CD4-positive, alpha-beta memory T cell (primary cell): ENCODE measurements at regions not wholly inside any gene's neighbourhood (a gene's known extent, or its start where the extent isn't known, plus 50 kb on each side); places are given as distances from the start of the nearest gene placed in this dataset.
A peak's percentile ranks its signal among the peaks of the same experiment; 100 is the strongest.

Source experiments
- CTCF ChIA-PET: fragments of 350-600 bp; sonication (Branson Sonifier 250); formaldehyde crosslinking; loops from one replicate; lab custom pipeline; 2021; ENCODE audit warnings: inconsistent platforms; ENCODE audit not compliant: partially characterized antibody; lab: Charles Lee
- POLR2A ChIA-PET: fragments of 350-600 bp; sonication (Branson Sonifier 250); formaldehyde crosslinking; loops from one replicate; lab custom pipeline; 2021; ENCODE audit not compliant: partially characterized antibody; lab: Charles Lee
- DNase-seq, 5 donors: peaks; one replicate each; pipeline versions ENCODE4 v3.0.0 to v3.0.0-alpha.2; 2020 to 2022; ENCODE audit warnings: mixed read lengths in 1 of 5
- H3K27ac ChIP-seq: one replicate; pipeline ENCODE4 v1.7.0; 2013; ENCODE audit warnings: low read depth, low read length
- H3K27me3 ChIP-seq: 2 replicates; pipeline ENCODE4 v1.7.0; 2013; ENCODE audit warnings: mild to moderate bottlenecking, low read length, moderate library complexity; ENCODE audit not compliant: insufficient read depth
- H3K36me3 ChIP-seq: 2 replicates; pipeline ENCODE4 v1.7.0; 2013; ENCODE audit warnings: mild to moderate bottlenecking, low read length, moderate library complexity; ENCODE audit not compliant: insufficient read depth
- H3K4me1 ChIP-seq: 2 replicates; pipeline ENCODE4 v1.7.0; 2013; ENCODE audit warnings: mild to moderate bottlenecking, low read length, moderate library complexity; ENCODE audit not compliant: insufficient read depth
- H3K4me3 ChIP-seq, 2 donors: one replicate each; pipeline ENCODE4 v1.7.0; 2013; ENCODE audit warnings: low read length in 2 of 2, mild to moderate bottlenecking in 1 of 2
- H3K9me3 ChIP-seq, 2 donors: one replicate each; pipeline ENCODE4 v1.7.0; 2013; ENCODE audit warnings: low read length in 2 of 2, control low read depth in 1 of 2; ENCODE audit not compliant: control insufficient read depth in 1 of 2
- H3K27ac Mint-ChIP-seq, 7 donors: one replicate each; pipeline ENCODE4 v1.8.0; 2020 to 2021; ENCODE audit warnings: mixed read lengths in 7 of 7, mild to moderate bottlenecking in 6 of 7, inconsistent platforms in 3 of 7, moderate library complexity in 3 of 7
- H3K27me3 Mint-ChIP-seq, 2 donors: one replicate each; pipeline ENCODE4 v1.8.0; 2020 to 2021; ENCODE audit warnings: mixed read lengths in 2 of 2
- H3K36me3 Mint-ChIP-seq, 2 donors: one replicate each; pipeline ENCODE4 v1.8.0; 2020 to 2021; ENCODE audit warnings: mixed read lengths in 2 of 2, inconsistent platforms in 1 of 2, mild to moderate bottlenecking in 1 of 2
- H3K4me1 Mint-ChIP-seq, 4 donors: one replicate each; pipeline ENCODE4 v1.8.0; 2020 to 2021; ENCODE audit warnings: mixed read lengths in 4 of 4, mild to moderate bottlenecking in 1 of 4
- H3K4me3 Mint-ChIP-seq, 8 donors: one replicate each; pipeline ENCODE4 v1.8.0; 2020 to 2021; ENCODE audit warnings: mixed read lengths in 8 of 8, mild to moderate bottlenecking in 7 of 8, moderate library complexity in 6 of 8, inconsistent platforms in 3 of 8
- H3K9me3 Mint-ChIP-seq, 8 donors: one replicate each; pipeline ENCODE4 v1.8.0; 2020 to 2021; ENCODE audit warnings: mixed read lengths in 8 of 8, mild to moderate bottlenecking in 5 of 8, inconsistent platforms in 3 of 8, moderate library complexity in 1 of 8
- intact Hi-C: fragments of 100-400 bp; cut with micrococcal nuclease; formaldehyde crosslinking; loops from one replicate; pipeline ENCODE4 v1.15.1; 2023

GRCh38 chr5:72562717-72563116 is 55.5 kb upstream of the ZNF366 start:
- Mint-ChIP-seq H3K4me3 (no peak overlapping the region), H3K27me3 (peaks cover 6 to 18% of the 10 kb centered on the region in 2 donors), H3K4me1 (no peaks in the 10 kb centered on the region), H3K27ac (no peak overlapping the region), H3K36me3 (no peaks in the 10 kb centered on the region), H3K9me3 (peaks cover 0 to 4% (median 0%) of the 10 kb centered on the region in 8 donors)
- Histone ChIP-seq H3K9me3 (no peaks in the 10 kb centered on the region), H3K36me3 (no peaks in the 10 kb centered on the region), H3K4me3 (no peak overlapping the region), H3K4me1 (no peaks in the 10 kb centered on the region), H3K27ac (no peak overlapping the region), H3K27me3 (no peaks in the 10 kb centered on the region)
- ChIA-PET CTCF (interaction anchor here (0.6 kb wide), 1 partner anchor 9 kb away, joined by 3 read pairs; no protein-coding TSS in a partner anchor), POLR2A (no interaction called here)
- DNase-seq = no peak
- intact Hi-C loops = no loop called here

DNA sequence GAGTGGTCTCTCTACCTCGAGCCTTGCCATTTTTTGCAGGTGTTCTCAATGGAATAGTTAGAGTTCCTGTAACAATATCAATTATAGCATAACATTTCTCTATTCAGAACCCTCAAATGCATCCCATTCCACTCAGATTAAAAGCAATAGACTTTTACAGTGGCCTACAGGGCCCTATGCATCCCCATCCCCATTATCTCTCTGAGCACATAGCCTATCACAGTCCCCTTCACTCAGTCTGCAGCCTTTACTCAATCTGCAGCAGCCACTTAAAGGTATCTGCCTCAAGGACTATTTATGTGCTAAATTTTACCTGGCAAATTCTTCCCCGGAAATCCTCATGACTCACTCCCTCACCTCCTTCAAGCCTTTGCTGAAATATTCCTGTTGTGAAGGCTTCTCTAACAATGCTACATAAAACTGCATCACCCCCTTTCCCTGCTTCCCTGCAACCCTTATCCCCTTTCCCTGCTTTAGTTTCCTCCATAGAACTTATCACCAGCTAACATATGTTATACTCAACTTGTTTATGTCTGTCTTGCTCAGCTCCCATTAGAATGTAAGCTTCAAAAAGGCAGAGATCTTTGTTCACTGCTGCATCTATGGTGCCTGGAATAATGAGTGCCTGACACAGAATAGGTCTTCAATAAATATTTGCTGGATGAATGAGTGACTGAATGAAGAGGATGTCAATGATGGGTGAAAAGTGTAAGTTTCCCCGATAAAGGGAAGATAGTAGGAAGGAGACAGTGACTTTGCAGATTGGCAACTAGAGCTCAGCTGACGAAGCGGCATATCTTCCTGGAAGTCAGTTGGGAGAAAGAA is 54.1 kb upstream of the ZNF366 start:
- Histone ChIP-seq H3K9me3 (no peaks in the 10 kb centered on the region), H3K4me3 (no peak overlapping the region), H3K36me3 (no peaks in the 10 kb centered on the region), H3K27me3 (peaks cover 9% of the 10 kb centered on the region), H3K27ac (no peak overlapping the region), H3K4me1 (peaks cover 3% of the 10 kb centered on the region)
- intact Hi-C loops = no loop called here
- H3K9me3 Mint-ChIP-seq = peaks cover 0 to 3% (median 0%) of the 10 kb centered on the region in 8 donors
- DNase-seq = no peak
- no peak overlapping the region for H3K4me3 Mint-ChIP-seq
- CTCF ChIA-PET = no interaction called here
- no peaks in the 10 kb centered on the region for H3K36me3 Mint-ChIP-seq
- H3K27ac Mint-ChIP-seq = no peak overlapping the region
- H3K27me3 Mint-ChIP-seq = peaks cover 13 to 27% of the 10 kb centered on the region in 2 donors
- H3K4me1 Mint-ChIP-seq = peaks cover 4 to 9% (median 7%) of the 10 kb centered on the region in 4 donors
- POLR2A ChIA-PET = no interaction called here

DNA sequence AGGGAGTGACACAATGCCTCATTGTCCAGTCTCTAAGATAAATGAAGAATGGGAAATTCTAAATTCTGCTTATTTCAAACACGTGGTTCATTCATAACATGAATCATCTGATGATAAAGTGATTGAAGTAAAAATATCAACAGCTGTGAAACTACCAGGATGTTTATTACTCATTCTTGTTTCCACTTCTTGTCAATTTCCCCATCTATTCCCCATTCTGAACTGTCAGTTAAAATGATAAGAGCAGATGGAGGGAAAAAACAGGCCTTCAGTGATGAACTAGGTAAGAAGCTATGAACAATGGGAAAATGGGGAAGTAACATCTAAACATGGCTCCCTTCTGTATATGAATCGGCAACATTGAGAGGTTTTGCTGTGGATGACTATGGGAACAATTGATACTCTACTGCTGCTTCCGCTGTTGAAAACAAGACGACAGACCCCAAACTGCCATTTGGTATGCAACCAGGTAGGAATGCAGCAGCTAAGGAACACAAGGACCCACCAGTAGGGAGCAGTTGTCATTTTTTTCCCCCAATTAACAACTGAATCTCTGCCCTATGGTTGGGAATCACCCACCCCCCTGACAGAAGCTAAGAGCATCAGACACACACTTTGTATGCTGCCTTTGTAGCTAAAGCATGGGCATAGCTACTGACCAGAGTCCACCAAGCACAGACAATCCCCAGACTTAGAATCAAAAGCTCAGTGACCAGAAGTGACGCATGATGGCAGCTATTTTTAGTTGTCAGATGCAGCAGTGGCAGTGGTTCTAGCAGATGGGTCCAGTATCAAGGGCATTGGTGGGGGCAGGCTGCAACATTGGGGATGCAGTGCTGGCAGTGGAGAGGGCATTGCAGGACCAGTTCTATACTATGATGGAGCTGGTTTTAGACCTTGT is 52.9 kb upstream of the ZNF366 start:
- no peaks in the 10 kb centered on the region for H3K9me3 ChIP-seq
- DNase-seq = no peak
- no peaks in the 10 kb centered on the region for H3K36me3 ChIP-seq
- no peak overlapping the region for H3K4me3 ChIP-seq
- peaks cover 14 to 30% of the 10 kb centered on the region in 2 donors for H3K27me3 Mint-ChIP-seq
- H3K27ac ChIP-seq = no peak overlapping the region
- peaks cover 0 to 2% (median 0%) of the 10 kb centered on the region in 8 donors for H3K9me3 Mint-ChIP-seq
- H3K4me1 Mint-ChIP-seq = peaks cover 7 to 12% (median 8%) of the 10 kb centered on the region in 4 donors
- peaks cover 12% of the 10 kb centered on the region for H3K27me3 ChIP-seq
- intact Hi-C loops = no loop called here
- peaks cover 4% of the 10 kb centered on the region for H3K4me1 ChIP-seq
- no peaks in the 10 kb centered on the region for H3K36me3 Mint-ChIP-seq
- POLR2A ChIA-PET = no interaction called here
- H3K27ac Mint-ChIP-seq = no peak overlapping the region
- no peak overlapping the region for H3K4me3 Mint-ChIP-seq
- CTCF ChIA-PET = no interaction called here

- H3K4me3 Mint-ChIP-seq = no peak overlapping the region
- H3K4me1 Mint-ChIP-seq = peaks cover 7 to 12% (median 8%) of the 10 kb centered on the region in 4 donors
- Histone ChIP-seq H3K27ac (no peak overlapping the region), H3K4me1 (peaks cover 4% of the 10 kb centered on the region), H3K4me3 (no peak overlapping the region), H3K36me3 (no peaks in the 10 kb centered on the region), H3K9me3 (no peaks in the 10 kb centered on the region), H3K27me3 (peaks cover 12% of the 10 kb centered on the region)
- H3K27me3 Mint-ChIP-seq = peaks cover 17 to 33% of the 10 kb centered on the region in 2 donors
- H3K36me3 Mint-ChIP-seq = no peaks in the 10 kb centered on the region
- H3K9me3 Mint-ChIP-seq = peaks cover 0 to 2% (median 0%) of the 10 kb centered on the region in 8 donors
- H3K27ac Mint-ChIP-seq = no peak overlapping the region
- ChIA-PET POLR2A (no interaction called here), CTCF (no interaction called here)
- intact Hi-C loops = no loop called here
- no peak for DNase-seq
These were observed 51.2 kb upstream of the ZNF366 start for GRCh38 chr5:72558383-72558782.

GRCh38 chr5:72558046-72558336 is 50.8 kb upstream of the ZNF366 start:
- Mint-ChIP-seq H3K4me1 (peaks cover 7 to 12% (median 8%) of the 10 kb centered on the region in 4 donors), H3K4me3 (no peak overlapping the region), H3K9me3 (peaks cover 0 to 2% (median 0%) of the 10 kb centered on the region in 8 donors), H3K36me3 (no peaks in the 10 kb centered on the region), H3K27me3 (peaks cover 20 to 37% of the 10 kb centered on the region in 2 donors), H3K27ac (no peak overlapping the region)
- Histone ChIP-seq H3K4me1 (peaks cover 4% of the 10 kb centered on the region), H3K27me3 (peaks cover 12% of the 10 kb centered on the region), H3K36me3 (no peaks in the 10 kb centered on the region), H3K4me3 (no peak overlapping the region), H3K27ac (no peak overlapping the region), H3K9me3 (no peaks in the 10 kb centered on the region)
- ChIA-PET POLR2A (no interaction called here), CTCF (no interaction called here)
- DNase-seq = no peak
- intact Hi-C loops = no loop called here

- Mint-ChIP-seq H3K27me3 (peaks cover 20 to 37% of the 10 kb centered on the region in 2 donors), H3K27ac (peak overlapping the region in 2 of 7 donors; percentile 23 to 24), H3K4me3 (peak overlapping the region in 7 of 8 donors; percentile 29 to 80 (median 70)), H3K9me3 (peaks cover 0 to 4% (median 0%) of the 10 kb centered on the region in 8 donors), H3K4me1 (peaks cover 7 to 12% (median 8%) of the 10 kb centered on the region in 4 donors), H3K36me3 (no peaks in the 10 kb centered on the region)
- Histone ChIP-seq H3K4me3 (no peak overlapping the region), H3K27ac (no peak overlapping the region), H3K36me3 (no peaks in the 10 kb centered on the region), H3K9me3 (no peaks in the 10 kb centered on the region), H3K4me1 (peaks cover 4% of the 10 kb centered on the region), H3K27me3 (peaks cover 12% of the 10 kb centered on the region)
- intact Hi-C loops = no loop called here
- DNase-seq = no peak
- ChIA-PET CTCF (no interaction called here), POLR2A (no interaction called here)
These were observed 50.2 kb upstream of the ZNF366 start for GRCh38 chr5:72557167-72558045.
